HepG2 (cell line): ENCODE measurements at regions not wholly inside any gene's neighbourhood (a gene's known extent, or its start where the extent isn't known, plus 50 kb on each side); places are given as distances from the start of the nearest gene placed in this dataset.

ENCODE experiments used
- ATAC-seq: fragments of 200-7000 bp; cut with Tn5 transposase; 3 replicates; pipeline ENCODE4 v1.9.1; 2020; ENCODE audit warnings: mild to moderate bottlenecking, moderate library complexity
- BruUV-seq: library from RNA; stranded (reverse); fragments of 400-500 nt; replicated peaks from 2 replicates; lab custom pipeline; 2021; lab: Mats Ljungman, UMichigan
- CTCF ChIA-PET: fragments of 300-600 bp; formaldehyde crosslinking; extraction: SDS; loops from one replicate; lab custom pipeline; 2021; ENCODE audit warnings: low total read pairs, inconsistent platforms, low intra/inter-chr PET ratio; lab: Yijun Ruan, JAX
- POLR2A ChIA-PET: fragments of 350-600 bp; sonication (Branson Sonifier 250); formaldehyde crosslinking; loops from one replicate; lab custom pipeline; 2020; ENCODE audit warnings: antibody characterized with exemption, inconsistent platforms; lab: Yijun Ruan, JAX
- DNase-seq: peaks from one replicate; pipeline ENCODE4 v3.0.0-alpha.2; 2015; ENCODE audit warnings: low spot score
- FAIRE-seq: peaks from 3 replicates; lab custom pipeline; 2011; peaks lifted over from hg19 to GRCh38; lab: Jason Lieb, UNC
- H2AFZ ChIP-seq: one replicate; pipeline ENCODE4 v1.6.1; 2011; ENCODE audit warnings: low read length, inconsistent platforms
- H3K27ac ChIP-seq: fragments of 300-600 bp; 3 replicates; pipeline ENCODE4 v1.8.0; 2011; ENCODE audit warnings: mixed run types, mild to moderate bottlenecking, mixed read lengths, low read length, inconsistent platforms; ENCODE audit not compliant: insufficient read depth; ENCODE audit errors: extremely low read length
- H3K27me3 ChIP-seq, 2 experiments: fragments of 200-600 bp in 1 of 2; 2 replicates in 1 of 2; 3 replicates in 1 of 2; pipeline versions ENCODE4 v1.6.0 to v1.8.0; 2011; ENCODE audit warnings: low read length in 2 of 2, mild to moderate bottlenecking in 2 of 2, moderate library complexity in 2 of 2, inconsistent platforms in 1 of 2; ENCODE audit not compliant: insufficient read depth in 2 of 2, control insufficient read depth in 1 of 2
- H3K36me3 ChIP-seq, 2 experiments: fragments of 200-600 bp in 1 of 2; replicated peaks in 1 of 2; 2 replicates in 1 of 2; 3 replicates in 1 of 2; pipeline versions ENCODE4 v1.5.1 to v1.8.0; 2011; ENCODE audit warnings: low read length in 2 of 2, inconsistent platforms in 1 of 2; ENCODE audit not compliant: insufficient read depth in 2 of 2, control insufficient read depth in 1 of 2
- H3K4me1 ChIP-seq: 2 replicates; pipeline ENCODE4 v1.5.1; 2012; ENCODE audit warnings: low read length, inconsistent platforms; ENCODE audit not compliant: insufficient read depth
- H3K4me2 ChIP-seq: 2 replicates; pipeline ENCODE4 v1.6.0; 2011; ENCODE audit warnings: low read depth, low read length, inconsistent platforms
- H3K4me3 ChIP-seq, 3 experiments: fragments of 200-600 bp in 1 of 3; sonication (generic), shearing (Covaris generic) in 1 of 3; replicated peaks in 1 of 3; 2 replicates each; pipeline ENCODE4 v1.5.1; 2011 to 2016; ENCODE audit warnings: low read length in 3 of 3, inconsistent platforms in 2 of 3, low read depth in 2 of 3, mild to moderate bottlenecking in 2 of 3, control low read depth in 1 of 3, mixed read lengths in 1 of 3; ENCODE audit not compliant: insufficient read depth in 1 of 3
- H3K79me2 ChIP-seq: one replicate; pipeline ENCODE4 v1.6.1; 2011; ENCODE audit warnings: low read length, inconsistent platforms; ENCODE audit not compliant: insufficient read depth
- H3K9ac ChIP-seq: 2 replicates; pipeline ENCODE4 v1.6.0; 2011; ENCODE audit warnings: mild to moderate bottlenecking, low read depth, low read length, inconsistent platforms; ENCODE audit not compliant: insufficient read depth
- H3K9me3 ChIP-seq: 2 replicates; pipeline ENCODE4 v1.5.1; 2012; ENCODE audit warnings: mild to moderate bottlenecking, low read length
- H4K20me1 ChIP-seq: 2 replicates; pipeline ENCODE4 v1.6.0; 2011; ENCODE audit warnings: inconsistent platforms, mild to moderate bottlenecking, low read length, moderate library complexity; ENCODE audit not compliant: insufficient read depth
- CCAR2 ChIP-seq: fragments of 200-400 bp; formaldehyde crosslinking; optimal IDR thresholded peaks from 2 replicates; pipeline ENCODE3; 2018; ENCODE audit warnings: low read depth, mild to moderate bottlenecking, low read length, moderate library complexity
- JDP2 ChIP-seq: sonication (generic); formaldehyde crosslinking; IDR thresholded peaks from 2 replicates; pipeline ENCODE4 v1.8.1; 2022; ENCODE audit warnings: missing genetic modification reagents, borderline replicate concordance
- MAFF ChIP-seq: IDR thresholded peaks from 2 replicates; pipeline ENCODE4 v1.6.1; 2011; ENCODE audit warnings: low read depth, low read length, improper control_type of control experiment
- MAFK ChIP-seq, 2 experiments: IDR thresholded peaks in 1 of 2; conservative IDR thresholded peaks in 1 of 2; 2 replicates each; pipeline ENCODE4 v1.6.1; 2011; ENCODE audit warnings: improper control_type of control experiment in 2 of 2, low read length in 2 of 2
- MYNN ChIP-seq: sonication (generic); formaldehyde crosslinking; IDR thresholded peaks from 2 replicates; pipeline ENCODE4 v1.4.0; 2020; ENCODE audit warnings: mild to moderate bottlenecking, low read depth, missing genetic modification reagents
- PHF8 ChIP-seq: sonication (generic); formaldehyde crosslinking; IDR thresholded peaks from 2 replicates; pipeline ENCODE4 v1.5.0; 2020; ENCODE audit warnings: missing genetic modification reagents
- SRY ChIP-seq: sonication (generic); formaldehyde crosslinking; IDR thresholded peaks from 2 replicates; pipeline ENCODE4 v1.8.0; 2022; ENCODE audit warnings: mild to moderate bottlenecking, missing genetic modification reagents
- TOPORS ChIP-seq: sonication (generic); formaldehyde crosslinking; IDR thresholded peaks from 2 replicates; pipeline ENCODE4 v1.8.0; 2023; ENCODE audit warnings: mild to moderate bottlenecking, missing genetic modification reagents
- ZFP1 ChIP-seq: IDR thresholded peaks from 2 replicates; pipeline ENCODE4 v1.6.1; 2016
- ZNF615 ChIP-seq: sonication (generic); formaldehyde crosslinking; IDR thresholded peaks from 2 replicates; pipeline ENCODE4 v1.5.0; 2020; ENCODE audit warnings: mild to moderate bottlenecking, missing genetic modification reagents, borderline replicate concordance
- ZNF619 ChIP-seq: sonication (generic); formaldehyde crosslinking; IDR thresholded peaks from 2 replicates; pipeline ENCODE4 v1.4.0; 2020; ENCODE audit warnings: mild to moderate bottlenecking, missing genetic modification reagents
- ZNF781 ChIP-seq: sonication (generic); formaldehyde crosslinking; IDR thresholded peaks from 2 replicates; pipeline ENCODE4 v1.5.1; 2020; ENCODE audit warnings: borderline replicate concordance, mild to moderate bottlenecking, missing genetic modification reagents; ENCODE audit errors: not compliant biosample characterization
- WGBS: methylation state at CpG from one replicate; pipeline ENCODE4 v1.1.6; 2017; ENCODE audit warnings: low lambda C conversion rate; 5-methylcytosine and 5-hydroxymethylcytosine counted together
- in situ Hi-C: cut with HindIII; loops from 2 replicates; pipeline ENCODE4 v1.10.0; 2017; ENCODE audit warnings: low pct_unique_long_range_greater_than_20kb; ENCODE audit not compliant: extremely low pct_ligation_motif_present
- intact Hi-C: fragments of 100-400 bp; cut with micrococcal nuclease; formaldehyde crosslinking; loops from one replicate; pipeline ENCODE4 v1.10.0; 2022; ENCODE audit not compliant: unreplicated experiment
- TF ChIP-seq, protein P1 (sequence below): IDR thresholded peaks from 2 replicates; pipeline ENCODE4 v1.6.1; 2016; ENCODE audit warnings: low read depth, borderline replicate concordance
- TF ChIP-seq, protein P2 (sequence below): sonication (generic); formaldehyde crosslinking; IDR thresholded peaks from 2 replicates; pipeline ENCODE4 v1.5.0; 2020; ENCODE audit warnings: missing genetic modification reagents
- TF ChIP-seq, protein P3 (sequence below): sonication (generic); formaldehyde crosslinking; IDR thresholded peaks from one replicate; pipeline ENCODE4 v1.5.1; 2020; ENCODE audit warnings: mild to moderate bottlenecking, missing genetic modification reagents; ENCODE audit errors: not compliant biosample characterization

DNA sequence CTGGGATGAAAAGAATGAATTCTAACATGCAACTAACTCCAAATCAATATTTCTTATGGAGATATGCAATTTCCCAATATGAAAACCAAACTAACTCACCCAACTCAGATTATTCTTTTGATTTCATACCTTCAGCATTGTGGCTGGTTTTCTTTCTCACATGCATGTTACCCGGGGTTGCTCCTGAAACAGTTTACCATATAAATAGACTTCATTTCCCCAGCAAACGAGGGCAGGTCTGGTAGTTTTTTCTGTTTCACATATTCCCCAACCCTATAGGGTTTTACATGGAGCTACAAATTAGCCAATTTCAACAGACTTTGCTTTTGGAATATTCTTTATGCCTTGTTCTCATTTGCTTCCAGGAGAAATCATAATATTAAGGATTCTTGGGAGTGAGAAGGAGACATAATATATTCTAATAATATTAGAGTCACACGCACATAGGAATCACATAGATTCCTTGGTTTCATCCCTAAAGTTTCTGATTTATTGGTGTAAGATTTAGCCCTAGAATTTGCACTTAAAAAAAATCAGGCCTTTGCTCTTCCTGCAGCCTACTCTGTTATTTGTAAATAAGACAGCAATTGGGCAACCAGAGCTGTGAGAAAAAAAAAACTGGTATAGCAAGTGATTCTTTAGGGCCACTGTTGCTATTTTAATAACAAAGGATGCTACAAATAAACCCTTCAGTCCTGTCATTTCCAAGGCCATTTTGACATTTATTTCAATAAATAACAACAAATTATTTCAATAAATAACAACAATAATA lies 60.3 kb upstream of the FAM20A start (continued):
- TF ChIP-seq, protein P1, sequence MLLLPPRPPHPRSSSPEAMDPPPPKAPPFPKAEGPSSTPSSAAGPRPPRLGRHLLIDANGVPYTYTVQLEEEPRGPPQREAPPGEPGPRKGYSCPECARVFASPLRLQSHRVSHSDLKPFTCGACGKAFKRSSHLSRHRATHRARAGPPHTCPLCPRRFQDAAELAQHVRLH (CRISPR knock-in tag), result no peak
- TF ChIP-seq SRY, result no peak
- no peak for TF ChIP-seq JDP2
- no peak for TF ChIP-seq ZFP1 (CRISPR knock-in tag)
- TF ChIP-seq ZNF781 (CRISPR knock-in tag), result no peak

DNA sequence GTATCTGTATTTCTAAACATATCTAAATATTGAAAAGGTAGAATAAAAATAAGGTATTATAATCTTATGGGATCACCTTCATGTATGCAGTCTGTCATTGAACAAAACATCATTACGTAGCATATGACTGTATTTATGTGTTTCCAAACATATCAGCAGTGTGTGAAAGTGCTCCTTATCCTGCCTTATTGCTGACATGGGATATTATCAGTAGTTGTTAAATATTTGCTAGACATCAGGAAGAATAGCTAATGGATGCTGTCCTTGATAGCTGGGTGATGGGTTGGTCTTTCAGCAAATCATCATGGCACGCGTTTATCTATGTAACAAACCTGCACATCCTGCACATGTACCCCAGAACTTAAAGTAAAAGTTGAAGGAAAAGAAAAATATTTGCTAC lies 59.1 kb upstream of the FAM20A start:
- in situ Hi-C loops, result no loop called here
- no peak overlapping the region for H2AFZ ChIP-seq
- H3K27me3 ChIP-seq, result 0 out of 5 replicates have a peak, but pooled peaks cover 0 to 4% of the 10 kb centered on the region in 2 experiments
- H3K9me3 ChIP-seq, result no peaks in the 10 kb centered on the region
- FAIRE-seq (no peak), DNase-seq (no peak), ATAC-seq (no peak)
- H3K4me2 ChIP-seq, result no peak overlapping the region
- H3K27ac ChIP-seq, result no peak overlapping the region
- intact Hi-C loops, result no loop called here
- H3K36me3 ChIP-seq, result no peaks in the 10 kb centered on the region
- peaks cover 10% of the 10 kb centered on the region for H3K4me1 ChIP-seq
- H3K9ac ChIP-seq, result no peak overlapping the region
- 37% methylated on average over 3 of the region's 3 CpGs for WGBS
- no TSS peak for BruUV-seq
- H3K4me3 ChIP-seq, result no peak overlapping the region
- CTCF ChIA-PET, result no interaction called here
- POLR2A ChIA-PET, result no interaction called here
- H3K79me2 ChIP-seq, result no peaks in the 10 kb centered on the region
- no peak for TF ChIP-seq CCAR2
- peak; percentile 87 to 91 for TF ChIP-seq MAFK (conservative IDR thresholded peaks at IDR 0.05 in 1 of 2, IDR thresholded peaks at IDR 0.05 in 1 of 2; ENCODE audit: low read length in 2 of 2)
- TF ChIP-seq MAFF, result peak; percentile 89
- no peak for TF ChIP-seq ZNF615
- no peak for TF ChIP-seq ZNF619 (CRISPR knock-in tag)
- TF ChIP-seq, protein P2, sequence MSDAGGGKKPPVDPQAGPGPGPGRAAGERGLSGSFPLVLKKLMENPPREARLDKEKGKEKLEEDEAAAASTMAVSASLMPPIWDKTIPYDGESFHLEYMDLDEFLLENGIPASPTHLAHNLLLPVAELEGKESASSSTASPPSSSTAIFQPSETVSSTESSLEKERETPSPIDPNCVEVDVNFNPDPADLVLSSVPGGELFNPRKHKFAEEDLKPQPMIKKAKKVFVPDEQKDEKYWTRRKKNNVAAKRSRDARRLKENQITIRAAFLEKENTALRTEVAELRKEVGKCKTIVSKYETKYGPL, result no peak
- TF ChIP-seq MYNN (CRISPR knock-in tag), result no peak
- TF ChIP-seq, protein P3, sequence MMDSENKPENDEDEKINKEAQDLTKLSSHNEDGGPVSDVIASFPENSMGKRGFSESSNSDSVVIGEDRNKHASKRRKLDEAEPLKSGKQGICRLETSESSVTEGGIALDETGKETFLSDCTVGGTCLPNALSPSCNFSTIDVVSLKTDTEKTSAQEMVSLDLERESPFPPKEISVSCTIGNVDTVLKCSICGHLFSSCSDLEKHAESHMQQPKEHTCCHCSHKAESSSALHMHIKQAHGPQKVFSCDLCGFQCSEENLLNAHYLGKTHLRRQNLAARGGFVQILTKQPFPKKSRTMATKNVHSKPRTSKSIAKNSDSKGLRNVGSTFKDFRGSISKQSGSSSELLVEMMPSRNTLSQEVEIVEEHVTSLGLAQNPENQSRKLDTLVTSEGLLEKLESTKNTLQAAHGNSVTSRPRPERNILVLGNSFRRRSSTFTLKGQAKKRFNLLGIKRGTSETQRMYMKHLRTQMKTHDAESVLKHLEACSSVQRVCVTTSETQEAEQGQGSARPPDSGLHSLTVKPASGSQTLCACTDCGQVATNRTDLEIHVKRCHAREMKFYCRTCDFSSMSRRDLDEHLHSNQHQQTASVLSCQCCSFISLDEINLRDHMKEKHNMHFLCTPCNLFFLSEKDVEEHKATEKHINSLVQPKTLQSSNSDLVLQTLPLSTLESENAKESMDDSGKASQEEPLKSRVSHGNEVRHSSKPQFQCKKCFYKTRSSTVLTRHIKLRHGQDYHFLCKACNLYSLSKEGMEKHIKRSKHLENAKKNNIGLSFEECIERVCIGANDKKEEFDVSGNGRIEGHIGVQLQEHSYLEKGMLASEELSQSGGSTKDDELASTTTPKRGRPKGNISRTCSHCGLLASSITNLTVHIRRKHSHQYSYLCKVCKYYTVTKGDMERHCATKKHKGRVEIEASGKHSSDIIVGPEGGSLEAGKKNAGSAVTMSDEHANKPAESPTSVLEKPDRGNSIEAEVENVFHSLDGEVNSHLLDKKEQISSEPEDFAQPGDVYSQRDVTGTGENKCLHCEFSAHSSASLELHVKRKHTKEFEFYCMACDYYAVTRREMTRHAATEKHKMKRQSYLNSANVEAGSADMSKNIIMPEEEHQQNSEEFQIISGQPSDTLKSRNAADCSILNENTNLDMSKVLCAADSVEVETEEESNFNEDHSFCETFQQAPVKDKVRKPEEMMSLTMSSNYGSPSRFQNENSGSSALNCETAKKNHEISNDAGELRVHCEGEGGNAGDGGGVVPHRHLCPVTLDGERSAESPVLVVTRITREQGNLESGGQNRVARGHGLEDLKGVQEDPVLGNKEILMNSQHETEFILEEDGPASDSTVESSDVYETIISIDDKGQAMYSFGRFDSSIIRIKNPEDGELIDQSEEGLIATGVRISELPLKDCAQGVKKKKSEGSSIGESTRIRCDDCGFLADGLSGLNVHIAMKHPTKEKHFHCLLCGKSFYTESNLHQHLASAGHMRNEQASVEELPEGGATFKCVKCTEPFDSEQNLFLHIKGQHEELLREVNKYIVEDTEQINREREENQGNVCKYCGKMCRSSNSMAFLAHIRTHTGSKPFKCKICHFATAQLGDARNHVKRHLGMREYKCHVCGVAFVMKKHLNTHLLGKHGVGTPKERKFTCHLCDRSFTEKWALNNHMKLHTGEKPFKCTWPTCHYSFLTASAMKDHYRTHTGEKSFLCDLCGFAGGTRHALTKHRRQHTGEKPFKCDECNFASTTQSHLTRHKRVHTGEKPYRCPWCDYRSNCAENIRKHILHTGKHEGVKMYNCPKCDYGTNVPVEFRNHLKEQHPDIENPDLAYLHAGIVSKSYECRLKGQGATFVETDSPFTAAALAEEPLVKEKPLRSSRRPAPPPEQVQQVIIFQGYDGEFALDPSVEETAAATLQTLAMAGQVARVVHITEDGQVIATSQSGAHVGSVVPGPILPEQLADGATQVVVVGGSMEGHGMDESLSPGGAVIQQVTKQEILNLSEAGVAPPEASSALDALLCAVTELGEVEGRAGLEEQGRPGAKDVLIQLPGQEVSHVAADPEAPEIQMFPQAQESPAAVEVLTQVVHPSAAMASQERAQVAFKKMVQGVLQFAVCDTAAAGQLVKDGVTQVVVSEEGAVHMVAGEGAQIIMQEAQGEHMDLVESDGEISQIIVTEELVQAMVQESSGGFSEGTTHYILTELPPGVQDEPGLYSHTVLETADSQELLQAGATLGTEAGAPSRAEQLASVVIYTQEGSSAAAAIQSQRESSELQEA, result no peak
- no peak for TF ChIP-seq PHF8 (CRISPR knock-in tag)
- TF ChIP-seq TOPORS (CRISPR knock-in tag), result no peak
- H4K20me1 ChIP-seq, result no peaks in the 10 kb centered on the region
